Panc1 (cell line): ENCODE measurements at regions not wholly inside any gene's neighbourhood (a gene's known extent, or its start where the extent isn't known, plus 50 kb on each side); places are given as distances from the start of the nearest gene placed in this dataset.

Experiments
- CTCF ChIP-seq: fragments of 450-650 bp; IDR thresholded peaks from 2 replicates; pipeline ENCODE4 v1.5.1; 2017; ENCODE audit warnings: mild to moderate bottlenecking
- POLR2AphosphoS5 ChIP-seq: IDR thresholded peaks from 2 replicates; pipeline ENCODE4 v1.6.1; 2012; ENCODE audit warnings: mild to moderate bottlenecking, low read depth, low read length, moderate library complexity
- REST ChIP-seq, 2 experiments: IDR thresholded peaks; 2 replicates each; pipeline ENCODE4 v1.6.1; 2011 to 2012; ENCODE audit warnings: low read depth in 2 of 2, control low read depth in 1 of 2, low read length in 1 of 2, mild to moderate bottlenecking in 1 of 2, moderate library complexity in 1 of 2; ENCODE audit not compliant: insufficient read depth in 1 of 2
- TCF7L2 ChIP-seq: IDR thresholded peaks from 2 replicates; pipeline ENCODE4 v1.6.1; 2011; ENCODE audit warnings: mild to moderate bottlenecking, low read depth, low read length, inconsistent platforms

DNA sequence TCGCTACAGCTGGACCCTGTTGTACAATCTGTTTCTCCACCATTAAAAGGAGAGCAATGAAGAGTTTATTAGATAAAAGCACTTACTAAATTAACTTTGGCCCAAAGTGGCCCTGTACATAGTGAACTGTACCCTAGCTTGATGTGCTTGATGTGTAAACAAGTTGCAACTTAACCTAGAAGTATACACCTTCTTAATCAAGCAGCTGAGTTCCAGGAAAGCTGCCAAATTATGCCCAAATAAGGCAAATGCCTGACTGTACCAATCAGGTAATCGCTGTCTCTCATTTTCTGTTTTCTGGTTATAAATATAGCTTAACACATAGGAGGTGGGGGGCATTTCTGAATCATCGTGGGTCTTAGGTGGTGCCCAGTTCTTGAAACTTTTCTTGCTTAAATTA, 704.8 kb upstream of the CBLB start:
- TF ChIP-seq CTCF (no peak), TCF7L2 (no peak), POLR2AphosphoS5 (no peak), REST (IDR thresholded peaks at IDR 0.05; ENCODE audit: insufficient read depth in 1 of 2, low read depth in 2 of 2, low read length in 1 of 2) (no peak)
